ENCODE measurements at regions not wholly inside any gene's neighbourhood (a gene's known extent, or its start where the extent isn't known, plus 50 kb on each side); places are given as distances from the start of the nearest gene placed in this dataset.

GRCh38 chr5:152061095-152061494 lies 136.4 kb upstream of the GLRA1 start (continued):
- TF ChIP-seq BMI1 (IDR thresholded peaks at IDR 0.05; ENCODE audit: borderline replicate concordance): no peak
- TF ChIP-seq ZNF622 (IDR thresholded peaks at IDR 0.05): no peak

GRCh38 chr5:152058267-152058666 lies 133.6 kb upstream of the GLRA1 start:
- Histone ChIP-seq H3K27ac (ENCODE audit: control insufficient read depth, insufficient read depth) (no peak overlapping the region), H3K4me3 (no peak overlapping the region), H3K9me3 (replicated peaks; ENCODE audit: control insufficient read depth, insufficient read depth, low read length) (no peaks in the 10 kb centered on the region), H4K20me1 (ENCODE audit: control insufficient read depth, insufficient read depth) (no peaks in the 10 kb centered on the region), H3K4me2 (ENCODE audit: control insufficient read depth, insufficient read depth) (no peak overlapping the region), H3K79me2 (ENCODE audit: control insufficient read depth, insufficient read depth, low read length) (no peaks in the 10 kb centered on the region), H3K9ac (ENCODE audit: control insufficient read depth, insufficient read depth, low read length) (no peak overlapping the region), H3K4me1 (ENCODE audit: control insufficient read depth, insufficient read depth, low read length) (no peaks in the 10 kb centered on the region), H3K27me3 (replicated peaks in 1 of 2; ENCODE audit: control insufficient read depth in 2 of 2, insufficient read depth in 2 of 2, low read length in 1 of 2) (no peaks in the 10 kb centered on the region; a peak in 1 of 4 replicates), H3K36me3 (ENCODE audit: control insufficient read depth in 2 of 2, insufficient read depth in 2 of 2, low read length in 1 of 2) (no peaks in the 10 kb centered on the region), H2AFZ (ENCODE audit: control insufficient read depth, low read depth, low read length) (no peak overlapping the region)
- DNase-seq (ENCODE audit: low read depth, low spot score) (no peak), FAIRE-seq (no peak), ATAC-seq (no peak)
- ChIA-PET SMC1A (ENCODE audit: uncharacterized antibody, unreplicated experiment) (no interaction called here), POLR2A (no interaction called here), CTCF (interaction anchor here (1.7 kb wide), 1 partner anchor 233 kb away, joined by 5 read pairs; no protein-coding TSS in a partner anchor), RAD21 (ENCODE audit: unreplicated experiment) (no interaction called here)
- TF ChIP-seq ZSCAN29 (IDR thresholded peaks at IDR 0.05) (no peak), RUNX3 (IDR thresholded peaks at IDR 0.05; ENCODE audit: low read length) (no peak), IRF3 (IDR thresholded peaks at IDR 0.05) (no peak)
- intact Hi-C loops (cut with micrococcal nuclease; ENCODE audit: unreplicated experiment): no loop called here
- in situ Hi-C loops (cut with MboI): no loop called here
- BruUV-seq (replicated peaks): no TSS peak
- WGBS (ENCODE audit: insufficient coverage, insufficient replicate concordance, low lambda C conversion rate, missing lambda C conversion rate): 25% methylated on average over 6 of the region's 6 CpGs

GRCh38 chr5:152056931-152057330 lies 132.3 kb upstream of the GLRA1 start:
- Histone ChIP-seq H3K79me2 (ENCODE audit: control insufficient read depth, insufficient read depth, low read length) (no peaks in the 10 kb centered on the region), H3K36me3 (ENCODE audit: control insufficient read depth in 2 of 2, insufficient read depth in 2 of 2, low read length in 1 of 2) (no peaks in the 10 kb centered on the region), H4K20me1 (ENCODE audit: control insufficient read depth, insufficient read depth) (no peaks in the 10 kb centered on the region), H3K9ac (ENCODE audit: control insufficient read depth, insufficient read depth, low read length) (no peak overlapping the region), H2AFZ (ENCODE audit: control insufficient read depth, low read depth, low read length) (no peak overlapping the region), H3K27me3 (replicated peaks in 1 of 2; ENCODE audit: control insufficient read depth in 2 of 2, insufficient read depth in 2 of 2, low read length in 1 of 2) (no peaks in the 10 kb centered on the region; a peak in 1 of 4 replicates), H3K9me3 (replicated peaks; ENCODE audit: control insufficient read depth, insufficient read depth, low read length) (no peaks in the 10 kb centered on the region), H3K4me1 (ENCODE audit: control insufficient read depth, insufficient read depth, low read length) (no peaks in the 10 kb centered on the region), H3K4me2 (ENCODE audit: control insufficient read depth, insufficient read depth) (no peak overlapping the region), H3K27ac (ENCODE audit: control insufficient read depth, insufficient read depth) (no peak overlapping the region), H3K4me3 (no peak overlapping the region)
- DNase-seq (ENCODE audit: low read depth, low spot score): no peak
- SMC1A ChIA-PET (ENCODE audit: uncharacterized antibody, unreplicated experiment): interaction anchor here (0.6 kb wide), 1 partner anchor 462 kb away, joined by 3 read pairs; no protein-coding TSS in a partner anchor
- RAD21 ChIA-PET (ENCODE audit: unreplicated experiment): no interaction called here
- FAIRE-seq: no peak
- WGBS (ENCODE audit: insufficient coverage, insufficient replicate concordance, low lambda C conversion rate, missing lambda C conversion rate): 67% methylated on average over 7 of the region's 7 CpGs
- POLR2A ChIA-PET: interaction anchor here (0.6 kb wide), 1 partner anchor 47 kb away, joined by 4 read pairs; no protein-coding TSS in a partner anchor
- CTCF ChIA-PET: interaction anchor here (0.7 kb wide), 1 partner anchor 232 kb away, joined by 4 read pairs; no protein-coding TSS in a partner anchor
- ATAC-seq: no peak
- TF ChIP-seq NR2F1 (conservative IDR thresholded peaks at IDR 0.05): no peak
- in situ Hi-C loops (cut with MboI) (no loop called here), intact Hi-C loops (cut with micrococcal nuclease; ENCODE audit: unreplicated experiment) (no loop called here)
- BruUV-seq (replicated peaks): no TSS peak
